Large intestine (tissue), 3 donors: ENCODE measurements at regions not wholly inside any gene's neighbourhood (a gene's known extent, or its start where the extent isn't known, plus 50 kb on each side); places are given as distances from the start of the nearest gene placed in this dataset.

ENCODE experiments used
- DNase-seq, 2 donors: peaks; one replicate each; pipeline versions ENCODE4 v3.0.0 to v3.0.0-alpha.2; 2013
- H3K27ac ChIP-seq: one replicate; pipeline ENCODE4 v1.5.1; 2013; ENCODE audit warnings: low read length
- H3K27me3 ChIP-seq: 2 replicates; pipeline ENCODE4 v1.6.1; 2013; ENCODE audit warnings: low read length; ENCODE audit not compliant: control insufficient read depth, insufficient read depth
- H3K36me3 ChIP-seq: 2 replicates; pipeline ENCODE4 v1.6.1; 2013; ENCODE audit warnings: low read length; ENCODE audit not compliant: control insufficient read depth, insufficient read depth
- H3K4me1 ChIP-seq: one replicate; pipeline ENCODE4 v1.6.1; 2013; ENCODE audit warnings: low read length; ENCODE audit not compliant: control insufficient read depth, insufficient read depth
- H3K4me3 ChIP-seq: one replicate; pipeline ENCODE4 v1.5.1; 2013; ENCODE audit warnings: low read length
- H3K9me3 ChIP-seq: one replicate; pipeline ENCODE4 v1.6.1; 2013; ENCODE audit warnings: mild to moderate bottlenecking, low read depth, low read length, moderate library complexity; ENCODE audit not compliant: control insufficient read depth
- WGBS: methylation state at CpG from one replicate; pipeline ENCODE4 v1.1.5; 2013; ENCODE audit warnings: low lambda C conversion rate; ENCODE audit not compliant: insufficient coverage; 5-methylcytosine and 5-hydroxymethylcytosine counted together

DNA sequence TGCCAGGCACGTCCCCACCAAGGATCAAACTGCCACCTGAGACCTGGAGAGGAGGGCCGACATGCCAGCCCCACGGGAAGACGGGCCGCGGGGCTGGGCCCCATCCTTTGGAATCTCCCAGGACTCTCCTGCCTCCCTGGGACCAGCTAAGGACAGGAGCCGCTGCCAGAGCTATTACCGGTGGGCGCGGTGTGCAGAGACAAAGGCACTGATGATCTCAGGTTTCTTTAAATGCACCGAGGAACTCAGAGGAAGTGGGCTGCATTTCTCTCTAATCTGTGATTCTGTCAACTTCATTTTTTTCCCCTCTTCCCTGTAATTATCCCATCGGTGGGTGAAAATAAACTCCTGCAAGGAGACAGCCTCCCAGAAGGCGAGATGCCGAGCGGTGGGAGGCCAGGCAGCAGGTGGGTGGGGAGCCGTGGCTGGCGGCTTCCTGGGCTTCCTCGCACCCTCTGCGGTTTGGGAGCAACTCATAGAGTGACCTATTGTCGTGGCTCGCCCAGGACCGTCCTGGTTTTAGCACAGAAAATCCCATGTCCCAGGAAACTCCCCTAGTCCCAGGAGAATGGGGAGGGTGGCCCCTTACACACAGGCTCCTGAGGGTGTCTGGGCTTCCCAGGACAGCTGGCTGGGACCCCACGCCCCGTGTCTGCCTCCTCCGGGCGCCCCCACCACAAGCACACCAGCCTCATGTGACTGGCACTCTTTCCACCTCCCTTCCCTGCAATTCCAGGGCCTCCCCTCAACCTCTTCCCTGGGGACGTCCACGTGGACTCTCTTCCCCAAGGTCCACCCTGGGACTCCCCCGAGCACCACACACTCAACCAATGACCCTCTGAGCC lies 62.3 kb upstream of the ADRA2C start:
- DNase-seq, result no peak
- Histone ChIP-seq H3K36me3 (no peaks in the 10 kb centered on the region), H3K9me3 (no peaks in the 10 kb centered on the region), H3K27ac (no peak overlapping the region), H3K4me3 (no peak overlapping the region), H3K27me3 (peaks cover 45% of the 10 kb centered on the region), H3K4me1 (no peaks in the 10 kb centered on the region)
- no CpG with 5 or more reads among the region's 29 CpGs for WGBS

DNA sequence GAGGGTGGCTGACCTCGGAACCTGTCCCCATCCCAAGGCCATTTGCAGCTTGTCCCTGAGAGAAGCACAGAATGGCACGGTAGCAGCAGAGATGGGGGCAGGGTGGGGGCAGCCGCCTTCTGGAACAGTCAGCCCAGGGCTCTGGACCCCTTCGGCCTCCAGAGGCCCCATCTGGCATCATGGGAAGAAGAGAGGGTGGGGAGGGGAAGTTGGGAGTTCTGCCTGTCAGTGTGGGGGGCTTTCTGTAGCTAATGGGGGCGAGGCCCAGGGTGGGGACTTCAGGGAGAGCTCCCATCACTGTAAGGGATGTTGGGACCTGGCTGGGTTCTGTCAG lies 62.9 kb upstream of the ADRA2C start:
- no peak for DNase-seq
- Histone ChIP-seq H3K36me3 (no peaks in the 10 kb centered on the region), H3K9me3 (no peaks in the 10 kb centered on the region), H3K27ac (no peak overlapping the region), H3K4me3 (no peak overlapping the region), H3K4me1 (no peaks in the 10 kb centered on the region), H3K27me3 (peaks cover 45% of the 10 kb centered on the region)
- no CpG with 5 or more reads among the region's 5 CpGs for WGBS

DNA sequence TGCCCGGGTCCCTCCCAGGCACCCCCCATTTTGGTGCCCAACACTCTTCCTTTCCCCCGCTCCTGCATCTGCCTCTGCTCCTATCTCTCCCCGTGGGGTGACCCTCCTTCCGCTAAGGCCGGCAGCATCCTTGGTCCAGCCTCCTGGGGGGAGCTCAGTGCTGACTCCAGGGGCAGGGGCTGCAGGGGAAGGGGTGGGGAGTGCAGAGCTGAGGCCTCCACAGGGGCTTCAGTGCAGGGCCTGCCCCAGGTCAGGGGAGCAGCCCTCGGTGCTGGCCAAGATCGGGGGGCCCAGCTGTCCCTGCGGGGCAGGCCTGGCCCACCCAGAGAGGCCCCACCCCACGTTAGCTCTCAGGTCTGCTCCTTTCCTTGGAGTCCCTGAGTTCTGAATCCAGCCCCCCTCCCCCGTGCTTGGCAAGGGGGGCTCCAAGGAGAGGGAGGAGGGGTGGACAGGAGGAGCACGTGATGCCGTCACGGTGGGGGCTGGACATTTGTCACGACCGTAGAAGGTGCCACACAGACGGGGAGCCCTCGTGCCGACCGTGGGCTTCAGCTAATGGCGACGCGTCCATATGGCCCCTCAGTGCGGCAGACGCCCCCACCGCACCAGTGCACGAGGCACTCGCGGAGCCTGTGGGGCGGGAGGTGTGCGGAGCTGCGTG lies 63.5 kb upstream of the ADRA2C start:
- no peaks in the 10 kb centered on the region for H3K36me3 ChIP-seq
- H3K9me3 ChIP-seq, result no peaks in the 10 kb centered on the region
- H3K4me3 ChIP-seq, result no peak overlapping the region
- DNase-seq, result no peak
- H3K27ac ChIP-seq, result no peak overlapping the region
- peaks cover 45% of the 10 kb centered on the region for H3K27me3 ChIP-seq
- no CpG with 5 or more reads among the region's 31 CpGs for WGBS
- no peaks in the 10 kb centered on the region for H3K4me1 ChIP-seq

DNA sequence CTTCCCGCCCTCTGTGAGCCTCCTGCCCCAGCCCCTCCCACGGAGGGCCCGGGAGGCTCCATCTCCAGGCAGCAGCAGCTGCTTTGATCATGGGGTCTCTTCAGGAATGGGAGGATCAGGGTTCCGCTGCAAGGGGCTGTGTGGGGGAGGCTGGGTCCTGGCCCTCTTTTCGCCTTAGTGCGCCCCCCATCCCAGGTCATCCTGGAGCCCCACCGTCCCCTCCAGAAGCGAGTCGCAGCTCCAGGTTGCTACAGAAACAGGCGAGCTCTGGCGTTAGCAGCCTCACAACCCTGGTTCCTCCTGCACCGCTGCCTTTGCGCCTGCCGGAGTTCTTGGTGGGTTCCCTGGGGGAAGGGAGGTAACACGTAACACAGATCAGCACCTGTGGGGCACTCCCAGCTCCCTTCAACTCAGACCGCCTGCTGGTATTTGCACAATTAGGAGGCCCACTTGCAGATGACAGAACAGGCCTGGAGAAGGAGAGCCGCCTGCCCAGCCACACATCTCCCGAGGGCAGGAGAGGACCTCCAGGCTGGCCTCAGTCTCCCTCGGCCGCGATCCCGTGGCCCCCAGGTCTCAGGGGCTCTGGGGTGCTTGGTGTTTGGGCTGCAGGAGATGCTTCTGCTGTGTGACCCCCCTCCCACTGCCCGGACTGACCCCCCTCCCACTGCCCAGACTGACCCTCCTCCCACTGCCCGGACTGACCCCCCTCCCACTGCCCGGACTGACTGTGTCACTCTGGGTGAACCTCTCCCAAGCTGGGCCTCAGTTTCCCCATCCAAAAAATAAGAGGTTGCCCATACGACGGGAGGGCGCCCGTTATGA lies 64.2 kb upstream of the ADRA2C start:
- no peaks in the 10 kb centered on the region for H3K9me3 ChIP-seq
- no CpG with 5 or more reads among the region's 29 CpGs for WGBS
- H3K27ac ChIP-seq, result no peak overlapping the region
- H3K4me1 ChIP-seq, result no peaks in the 10 kb centered on the region
- peaks cover 45% of the 10 kb centered on the region for H3K27me3 ChIP-seq
- no peak overlapping the region for H3K4me3 ChIP-seq
- no peak for DNase-seq
- H3K36me3 ChIP-seq, result no peaks in the 10 kb centered on the region

DNA sequence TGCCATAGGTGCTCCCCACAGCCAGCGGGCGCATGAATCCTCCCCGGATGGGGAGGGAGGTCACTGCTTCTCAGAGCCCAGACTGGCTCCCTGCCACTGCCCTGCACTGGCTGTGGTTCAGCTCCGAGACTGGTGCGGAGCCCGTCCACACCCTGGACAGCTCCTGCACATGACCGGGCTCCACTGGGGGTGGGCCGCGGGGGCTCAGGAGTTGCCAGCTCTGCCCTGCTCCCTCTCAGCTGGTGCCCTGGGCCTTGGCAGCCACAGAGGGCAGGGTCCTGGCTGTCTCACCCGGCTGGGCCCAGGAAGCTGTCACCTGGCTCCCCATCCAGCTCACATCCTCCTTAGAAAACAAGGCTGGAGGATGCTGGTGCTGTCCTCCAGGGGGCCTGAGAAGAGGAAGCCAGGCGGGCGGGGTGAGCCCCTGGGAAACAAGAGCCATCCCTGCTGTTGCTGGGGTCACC lies 64.9 kb upstream of the ADRA2C start:
- Histone ChIP-seq H3K27me3 (peaks cover 45% of the 10 kb centered on the region), H3K9me3 (no peaks in the 10 kb centered on the region), H3K4me3 (no peak overlapping the region), H3K27ac (no peak overlapping the region), H3K4me1 (no peaks in the 10 kb centered on the region), H3K36me3 (no peaks in the 10 kb centered on the region)
- no CpG with 5 or more reads among the region's 12 CpGs for WGBS
- DNase-seq, result no peak

DNA sequence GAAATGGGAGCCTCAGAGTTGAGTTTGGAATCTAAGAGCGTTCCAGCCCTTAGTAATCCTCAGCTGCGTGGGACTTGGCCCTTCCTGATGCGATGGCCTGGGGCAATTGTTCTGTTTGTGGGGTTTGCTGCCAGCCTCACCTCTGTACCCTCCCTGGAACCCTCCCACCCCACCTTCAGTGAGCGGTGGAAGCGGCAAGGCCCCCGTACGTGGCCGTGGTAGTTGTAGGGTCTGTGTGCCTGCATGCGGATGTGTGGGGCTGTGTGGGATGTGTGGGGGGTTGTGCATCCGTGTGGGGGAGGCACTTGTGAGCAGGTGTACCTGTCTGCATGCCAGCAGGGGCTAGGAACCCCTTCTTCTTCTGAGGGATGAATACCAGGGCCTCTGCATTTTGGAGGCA lies 65.4 kb upstream of the ADRA2C start:
- Histone ChIP-seq H3K27me3 (peaks cover 46% of the 10 kb centered on the region), H3K27ac (no peak overlapping the region), H3K36me3 (no peaks in the 10 kb centered on the region), H3K4me3 (no peak overlapping the region), H3K9me3 (no peaks in the 10 kb centered on the region), H3K4me1 (no peaks in the 10 kb centered on the region)
- WGBS, result no CpG with 5 or more reads among the region's 10 CpGs
- DNase-seq, result no peak

DNA sequence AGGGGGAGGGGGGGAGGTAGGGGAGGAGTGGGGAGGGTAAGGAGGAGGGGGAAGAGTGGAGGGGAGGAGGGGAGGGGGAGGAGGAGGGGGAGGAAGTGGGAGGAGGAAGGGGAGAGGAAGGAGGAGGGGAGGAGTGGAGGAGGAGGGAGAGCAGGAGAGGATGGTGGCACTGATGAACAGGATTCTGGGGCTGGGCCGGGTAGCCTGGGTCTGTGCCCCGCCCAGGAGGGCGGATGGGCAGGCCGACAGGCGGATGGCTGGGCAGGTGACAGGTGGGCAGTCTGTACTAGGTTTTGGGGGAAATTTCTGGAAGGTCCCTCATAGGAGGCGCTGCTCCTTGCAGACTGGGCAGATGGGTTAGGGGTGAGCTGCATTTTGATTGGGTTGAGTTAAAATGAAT lies 66.0 kb upstream of the ADRA2C start:
- Histone ChIP-seq H3K4me1 (no peaks in the 10 kb centered on the region), H3K36me3 (no peaks in the 10 kb centered on the region), H3K4me3 (no peak overlapping the region), H3K27me3 (peaks cover 41% of the 10 kb centered on the region), H3K27ac (no peak overlapping the region), H3K9me3 (no peaks in the 10 kb centered on the region)
- DNase-seq, result no peak
- WGBS, result no CpG with 5 or more reads among the region's 6 CpGs

DNA sequence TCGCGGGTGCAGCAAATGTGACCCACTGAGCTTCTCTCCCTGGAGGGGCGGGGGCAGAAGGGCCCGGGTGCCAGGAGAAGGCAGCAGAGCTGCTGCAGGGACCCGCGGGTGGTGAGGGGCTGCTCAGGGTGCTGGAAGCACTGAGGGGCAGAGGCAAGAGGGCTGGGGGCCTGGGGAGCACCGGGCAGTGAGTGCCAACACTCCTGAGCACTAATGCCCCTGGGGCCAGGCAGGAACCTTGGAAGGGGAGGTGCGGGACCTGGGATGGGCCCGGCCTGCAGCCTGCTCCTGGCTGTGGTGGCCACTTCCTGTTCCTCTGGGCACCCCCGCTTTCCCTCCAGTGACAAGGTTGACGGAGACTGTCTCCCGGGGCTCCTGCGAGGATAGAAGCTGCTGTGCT lies 66.5 kb upstream of the ADRA2C start:
- H3K4me1 ChIP-seq, result no peaks in the 10 kb centered on the region
- H3K9me3 ChIP-seq, result no peaks in the 10 kb centered on the region
- H3K27ac ChIP-seq, result no peak overlapping the region
- WGBS, result no CpG with 5 or more reads among the region's 13 CpGs
- H3K27me3 ChIP-seq, result peaks cover 37% of the 10 kb centered on the region
- H3K4me3 ChIP-seq, result no peak overlapping the region
- no peak for DNase-seq
- H3K36me3 ChIP-seq, result no peaks in the 10 kb centered on the region

DNA sequence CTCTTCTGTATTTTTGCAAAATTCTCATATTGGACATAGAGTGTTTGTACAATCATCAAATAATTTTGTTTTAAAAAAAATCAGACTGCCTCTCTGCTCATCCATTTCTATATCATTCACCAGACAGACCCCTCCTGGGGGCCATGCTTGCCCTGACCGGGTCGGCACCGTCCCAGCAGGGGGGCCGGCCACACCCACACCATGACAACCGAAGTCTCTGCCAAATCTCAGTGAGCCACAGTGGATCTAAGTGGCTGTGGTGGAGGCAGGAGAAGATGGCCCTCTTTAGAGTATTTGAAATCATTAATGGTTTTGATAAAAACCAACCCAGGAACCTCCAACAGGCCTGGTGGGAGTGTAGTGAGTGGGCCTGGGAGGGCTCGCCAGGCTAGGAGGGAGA lies 66.9 kb upstream of the ADRA2C start:
- H3K27me3 ChIP-seq, result peaks cover 33% of the 10 kb centered on the region
- WGBS, result no CpG with 5 or more reads among the region's 6 CpGs
- no peak for DNase-seq

DNA sequence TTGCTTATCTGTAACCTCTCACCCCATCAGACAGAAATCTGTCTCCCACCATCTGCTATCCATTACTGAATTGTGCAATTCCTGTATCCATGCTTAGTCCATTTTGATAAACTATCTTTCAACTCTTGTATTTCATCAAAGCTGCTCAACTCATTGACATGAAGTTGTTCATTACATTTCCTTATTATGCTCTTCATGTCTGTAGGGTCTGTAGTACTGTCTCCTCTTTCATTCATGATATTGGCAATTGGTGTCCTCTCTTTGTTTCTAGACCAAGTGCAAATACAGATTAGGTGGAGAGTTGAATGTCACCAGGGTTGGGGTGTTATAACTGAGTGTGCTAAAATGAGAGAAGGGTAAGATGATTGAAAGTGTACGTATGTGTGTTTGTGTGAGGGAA lies 69.2 kb upstream of the ADRA2C start:
- no peaks in the 10 kb centered on the region for H3K36me3 ChIP-seq
- H3K9me3 ChIP-seq, result no peaks in the 10 kb centered on the region
- DNase-seq, result no peak
- no peak overlapping the region for H3K4me3 ChIP-seq
- H3K27ac ChIP-seq, result no peak overlapping the region
- WGBS, result 88% methylated on average over 1 of the region's 1 CpG
- H3K4me1 ChIP-seq, result no peaks in the 10 kb centered on the region
- peaks cover 11% of the 10 kb centered on the region for H3K27me3 ChIP-seq

More for the DNA sequence above, 66.9 kb upstream of the ADRA2C start:
- Histone ChIP-seq H3K27ac (no peak overlapping the region), H3K4me3 (no peak overlapping the region), H3K36me3 (no peaks in the 10 kb centered on the region), H3K4me1 (no peaks in the 10 kb centered on the region), H3K9me3 (no peaks in the 10 kb centered on the region)
